T-helper 1 cell treated with Interleukin-12 subunit alpha and Interleukin-12 subunit beta and Interleukin-4 antibody, amounts not matched to agents 30 ng/mL and 1 ng/mL, for 36 hours (primary cell): ENCODE measurements at regions not wholly inside any gene's neighbourhood (a gene's known extent, or its start where the extent isn't known, plus 50 kb on each side); places are given as distances from the start of the nearest gene placed in this dataset.

Experiments
- intact Hi-C: fragments of 100-400 bp; cut with micrococcal nuclease; formaldehyde crosslinking; loops from one replicate; pipeline ENCODE4 v1.15.1; 2024

GRCh38 chr5:158127536-158127935, 268.6 kb upstream of the CLINT1 start:
- intact Hi-C loops: no loop called here

- intact Hi-C loops: no loop called here
These were observed 267.8 kb upstream of the CLINT1 start for GRCh38 chr5:158126442-158127405.

- intact Hi-C loops: no loop called here
These were observed 265.8 kb upstream of the CLINT1 start for GRCh38 chr5:158124606-158125316.

- intact Hi-C loops: no loop called here
These were observed 264.6 kb upstream of the CLINT1 start for GRCh38 chr5:158123595-158123994.

DNA sequence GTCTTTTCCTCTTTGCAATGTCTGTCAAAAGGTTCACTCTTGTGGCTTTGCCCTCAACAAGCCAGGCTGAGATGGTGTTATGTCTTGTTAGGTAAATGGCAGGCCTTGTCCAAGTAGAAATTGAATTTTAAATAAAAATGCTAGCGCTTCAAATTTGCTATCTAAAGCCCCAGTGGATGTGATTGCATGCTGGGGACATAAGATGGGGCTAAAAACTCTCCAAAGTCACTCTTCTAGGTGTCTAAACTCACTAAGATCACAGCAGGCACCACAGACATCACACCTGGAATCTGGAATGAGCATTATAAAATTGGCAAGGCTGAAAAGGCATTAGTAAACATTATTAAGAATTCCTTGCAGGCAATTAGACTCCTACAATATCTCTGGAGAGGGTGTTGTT, 262.7 kb upstream of the CLINT1 start:
- intact Hi-C loops: no loop called here

DNA sequence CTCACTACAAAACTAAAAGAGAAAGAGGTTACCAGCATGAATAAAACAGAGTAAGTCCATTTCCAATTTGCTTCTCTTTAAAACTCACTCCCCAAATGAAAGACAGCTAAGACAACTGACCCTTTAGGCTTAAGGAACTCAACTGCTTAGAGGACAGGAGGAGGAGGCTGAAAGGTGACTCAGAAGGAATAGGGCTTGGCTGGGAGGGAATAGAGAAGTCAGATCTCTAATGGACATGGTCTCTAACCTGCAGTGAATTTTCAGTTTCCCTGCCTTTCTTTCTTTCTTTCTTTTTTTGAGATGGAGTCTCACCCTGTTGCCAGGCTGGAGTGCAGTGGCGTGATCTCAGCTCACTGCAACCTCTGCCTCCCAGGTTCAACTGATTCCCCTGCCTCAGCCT, 261.8 kb upstream of the CLINT1 start:
- intact Hi-C loops: no loop called here

DNA sequence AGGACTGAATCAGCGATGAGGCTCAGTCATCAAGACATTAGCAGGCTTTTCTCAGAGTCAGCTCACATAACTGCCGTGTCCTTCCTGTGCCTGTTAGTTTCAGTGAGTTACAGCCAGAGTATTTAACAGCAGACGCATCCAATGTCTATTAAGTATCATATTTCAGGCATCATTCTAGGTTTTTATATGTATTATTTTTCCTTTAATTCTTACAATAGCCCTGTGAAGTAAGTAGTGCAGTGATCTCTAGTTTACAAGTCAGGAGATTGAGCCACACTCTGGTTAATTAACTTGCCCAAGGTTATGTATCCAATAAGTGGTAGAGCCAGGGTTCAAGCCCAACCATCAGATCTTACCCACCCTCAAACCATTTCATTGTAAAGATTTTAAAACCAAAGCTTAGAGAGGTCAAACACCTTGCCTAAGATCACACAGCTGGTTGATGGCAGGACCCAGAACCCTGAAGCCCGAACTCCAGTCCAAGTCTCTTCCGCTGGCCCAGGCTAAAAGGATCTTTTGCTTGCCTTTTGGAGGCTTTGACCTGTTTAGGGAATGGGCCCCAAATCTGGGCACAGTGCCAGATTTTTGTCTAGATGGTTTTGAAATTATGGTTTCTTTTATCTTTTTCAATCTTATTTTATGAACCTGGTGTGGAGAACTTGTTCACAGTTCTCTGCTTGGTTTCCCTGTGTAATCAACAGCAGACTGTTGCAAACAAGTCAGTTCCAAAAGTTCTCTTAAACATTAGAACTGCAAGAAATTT, 261.2 kb upstream of the CLINT1 start:
- intact Hi-C loops: no loop called here

- intact Hi-C loops: no loop called here
These were observed 258.7 kb upstream of the CLINT1 start for GRCh38 chr5:158117467-158118160.

DNA sequence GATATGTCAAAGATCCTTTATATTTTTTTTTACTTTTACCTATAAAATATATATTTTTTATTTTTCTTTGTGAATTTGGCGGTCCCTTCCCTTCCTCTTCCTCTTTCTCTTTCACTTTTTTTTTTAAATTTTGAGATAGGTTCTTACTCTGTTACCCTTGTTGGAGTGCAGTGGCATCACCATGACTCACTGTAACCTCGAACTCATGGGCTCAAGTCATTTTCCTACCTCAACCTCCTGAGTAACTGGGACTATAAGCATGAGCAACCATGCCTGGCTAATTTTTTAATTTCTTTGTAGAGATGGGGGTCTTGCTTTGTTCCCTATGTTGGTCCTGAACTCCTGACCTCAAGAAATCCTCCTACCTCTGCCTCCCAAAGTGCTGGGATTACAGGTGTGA, 258.0 kb upstream of the CLINT1 start:
- intact Hi-C loops: no loop called here

DNA sequence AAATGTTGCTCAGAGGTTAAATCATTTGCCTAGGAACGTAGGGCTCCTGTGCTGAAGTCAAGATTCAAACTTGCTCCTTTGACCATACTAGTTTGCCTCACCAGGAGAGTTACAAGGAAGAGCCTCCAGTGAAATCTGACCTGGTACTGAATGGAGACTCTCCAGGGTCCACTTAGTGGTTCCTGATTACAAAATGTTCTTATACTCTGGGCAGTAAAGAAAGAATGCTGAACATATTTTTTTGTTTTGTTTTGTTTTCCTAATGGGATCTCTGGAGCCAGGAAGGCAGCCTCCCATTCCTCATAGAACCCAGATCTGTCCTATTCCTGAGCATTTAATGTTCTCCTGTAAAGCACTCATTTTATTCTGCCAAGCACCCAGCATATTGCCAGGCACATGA, 256.5 kb upstream of the CLINT1 start:
- intact Hi-C loops: no loop called here

DNA sequence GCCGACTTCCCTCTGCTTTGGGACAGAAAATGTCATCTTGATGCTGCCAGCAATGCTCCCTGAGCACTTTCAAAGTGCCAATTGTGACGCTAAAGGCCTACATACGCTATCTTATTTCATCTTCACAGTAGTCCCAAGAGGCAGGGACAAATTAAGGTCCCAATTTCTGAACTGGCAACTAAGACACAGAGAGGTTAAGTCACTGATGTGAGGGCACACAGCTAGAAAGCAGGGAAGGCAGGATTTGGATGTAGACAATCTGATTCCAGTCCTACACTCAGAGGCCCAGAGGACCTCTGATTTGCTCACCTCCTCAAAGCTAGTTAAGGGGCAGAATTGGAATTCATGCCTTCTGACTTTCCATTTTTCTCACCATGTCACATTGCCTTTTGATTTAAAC, 249.2 kb upstream of the CLINT1 start:
- intact Hi-C loops: no loop called here

DNA sequence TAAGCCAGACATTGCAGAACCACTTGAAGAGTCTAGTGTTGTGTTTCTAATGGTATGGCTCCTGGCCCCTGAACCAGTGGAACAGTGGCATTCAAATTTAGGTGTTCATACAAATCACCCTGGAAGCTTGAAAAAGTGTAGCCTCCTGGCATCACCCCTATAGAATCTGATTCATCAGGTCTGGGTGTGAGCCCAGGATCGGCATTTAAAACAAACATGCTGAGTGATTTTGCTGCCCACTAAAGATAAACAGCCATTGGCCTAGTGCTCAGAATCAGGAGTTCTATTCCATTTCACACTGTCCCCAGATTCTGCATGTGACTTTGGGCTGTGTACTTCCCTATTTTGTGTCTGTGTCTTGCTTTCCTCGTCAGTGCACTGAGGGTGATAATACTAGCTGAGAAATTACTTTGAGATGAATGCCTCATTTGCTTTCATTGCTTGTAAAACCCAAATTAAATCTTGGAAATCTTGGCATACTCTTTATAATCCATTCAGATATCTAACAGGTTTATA, 241.5 kb upstream of the CLINT1 start:
- intact Hi-C loops: no loop called here

- intact Hi-C loops: no loop called here
These were observed 240.7 kb upstream of the CLINT1 start for GRCh38 chr5:158099571-158100105.

DNA sequence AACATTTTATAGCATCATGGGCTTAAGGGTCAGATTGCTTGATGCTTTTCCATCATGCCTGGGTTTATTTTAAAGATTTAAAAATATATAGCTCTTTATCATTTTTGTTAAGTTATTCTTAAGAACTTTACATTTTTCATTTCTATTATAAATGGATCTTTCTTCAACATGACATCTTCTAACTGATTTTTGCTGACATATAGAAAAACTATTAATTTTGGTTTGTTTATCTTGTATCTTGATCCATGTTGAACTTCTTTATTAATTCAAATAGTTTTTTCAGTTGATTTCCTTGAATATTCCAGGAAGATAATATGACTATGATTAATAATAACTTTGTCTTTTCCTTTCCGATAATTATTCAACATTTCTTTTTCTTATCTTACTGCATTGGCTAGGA, 237.9 kb upstream of the CLINT1 start:
- intact Hi-C loops: no loop called here

GRCh38 chr5:158086856-158087255, 227.9 kb upstream of the CLINT1 start:
- intact Hi-C loops: no loop called here

DNA sequence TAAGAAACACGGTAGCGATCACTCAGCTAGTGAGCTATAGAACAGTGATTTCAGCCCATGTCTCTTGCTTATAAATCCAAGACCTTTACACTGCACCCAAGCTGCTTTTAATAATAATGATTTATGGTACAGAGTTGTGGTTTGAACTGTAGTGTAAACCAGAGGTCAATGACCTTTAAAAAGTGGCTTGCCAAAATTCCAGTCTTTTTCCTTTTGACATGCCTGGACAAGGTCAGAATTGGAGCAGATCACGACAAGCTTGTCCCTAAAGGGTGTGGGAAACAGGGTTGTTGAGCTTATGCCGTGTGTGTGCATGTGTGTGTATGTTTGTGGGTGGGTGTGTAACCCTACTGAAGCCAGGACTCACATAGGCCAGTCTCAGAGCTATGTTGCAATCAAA, 225.3 kb upstream of the CLINT1 start:
- intact Hi-C loops: no loop called here

GRCh38 chr5:158082696-158083287, 223.8 kb upstream of the CLINT1 start:
- intact Hi-C loops: no loop called here

DNA sequence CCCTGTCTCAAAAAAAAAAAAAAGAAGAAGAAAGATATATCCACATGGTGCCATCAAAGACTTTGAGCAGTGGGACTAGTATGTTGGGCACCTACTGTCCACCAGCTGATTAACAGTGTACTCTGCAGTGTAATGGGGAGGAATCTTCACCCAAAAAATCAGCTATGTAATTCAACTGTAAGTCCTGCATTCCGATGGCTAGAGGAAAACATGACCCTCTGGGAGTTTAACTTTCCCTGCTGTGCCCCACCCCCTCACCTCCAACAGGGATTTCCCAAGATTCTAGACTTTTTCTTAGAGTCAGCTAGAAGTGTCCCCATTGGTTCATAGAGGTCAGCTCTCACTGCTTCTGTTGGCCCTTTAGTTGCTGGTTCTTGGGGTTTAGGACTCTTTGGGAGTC, 221.2 kb upstream of the CLINT1 start:
- intact Hi-C loops: no loop called here

GRCh38 chr5:158079097-158079496, 220.2 kb upstream of the CLINT1 start:
- intact Hi-C loops: no loop called here
